H1 (cell line): ENCODE measurements at regions not wholly inside any gene's neighbourhood (a gene's known extent, or its start where the extent isn't known, plus 50 kb on each side); places are given as distances from the start of the nearest gene placed in this dataset.

Experiments
- CTCF ChIA-PET: fragments of 300-600 bp; sonication (Branson Sonifier 250); formaldehyde crosslinking; loops from one replicate; lab custom pipeline; 2021; ENCODE audit not compliant: partially characterized antibody; lab: Charles Lee
- POLR2A ChIA-PET: fragments of 300-600 bp; sonication (Branson Sonifier 250); formaldehyde crosslinking; loops from one replicate; lab custom pipeline; 2021; ENCODE audit warnings: inconsistent platforms; ENCODE audit not compliant: partially characterized antibody; lab: Charles Lee
- DNase-seq, 2 experiments: peaks; one replicate each; pipeline versions ENCODE4 v3.0.0 to v3.0.0-alpha.2; 2010 to 2022; ENCODE audit warnings: low spot score in 2 of 2, low read depth in 1 of 2, mixed read lengths in 1 of 2
- FAIRE-seq: peaks from 2 replicates; lab custom pipeline; 2011; peaks lifted over from hg19 to GRCh38; lab: Jason Lieb, UNC
- H2AFZ ChIP-seq: 2 replicates; pipeline ENCODE4 v1.8.1; 2012; ENCODE audit warnings: low read length, inconsistent platforms
- H2AK5ac ChIP-seq: 2 replicates; pipeline ENCODE4 v1.6.1; 2013; ENCODE audit warnings: low read depth, low read length
- H2BK120ac ChIP-seq: replicated peaks from 2 replicates; pipeline ENCODE3; 2013; ENCODE audit warnings: low read depth, low read length, inconsistent platforms
- H2BK12ac ChIP-seq: 2 replicates; pipeline ENCODE4 v1.6.1; 2013; ENCODE audit warnings: low read depth, low read length
- H2BK15ac ChIP-seq: 2 replicates; pipeline ENCODE4 v1.6.1; 2013; ENCODE audit warnings: low read length
- H2BK20ac ChIP-seq: 2 replicates; pipeline ENCODE4 v1.6.1; 2013; ENCODE audit warnings: low read length
- H2BK5ac ChIP-seq: 2 replicates; pipeline ENCODE4 v1.6.1; 2013; ENCODE audit warnings: low read depth, low read length
- H3K14ac ChIP-seq: 2 replicates; pipeline ENCODE4 v1.6.1; 2013; ENCODE audit warnings: inconsistent platforms; ENCODE audit not compliant: insufficient read length
- H3K18ac ChIP-seq: 2 replicates; pipeline ENCODE4 v1.6.1; 2013; ENCODE audit warnings: low read length; ENCODE audit errors: extremely low read depth
- H3K23ac ChIP-seq: 2 replicates; pipeline ENCODE4 v1.6.1; 2013; ENCODE audit warnings: inconsistent platforms; ENCODE audit not compliant: insufficient read length
- H3K23me2 ChIP-seq: 2 replicates; pipeline ENCODE4 v1.6.1; 2013; ENCODE audit warnings: low read depth, low read length
- H3K27ac ChIP-seq: 2 replicates; pipeline ENCODE4 v1.6.1; 2011; ENCODE audit warnings: low read depth, low read length, inconsistent platforms
- H3K27me3 ChIP-seq, 4 experiments: replicated peaks in 1 of 4; 1 replicate in 1 of 4; 2 replicates in 3 of 4; pipeline versions ENCODE4 v1.6.1 to v1.8.1; 2011 to 2013; ENCODE audit warnings: low read length in 3 of 4, mild to moderate bottlenecking in 3 of 4, inconsistent platforms in 2 of 4, mixed read lengths in 2 of 4, moderate library complexity in 1 of 4; ENCODE audit not compliant: control insufficient read depth in 3 of 4, insufficient read depth in 3 of 4; ENCODE audit errors: extremely low read depth in 1 of 4
- H3K36me3 ChIP-seq, 4 experiments: 2 replicates each; pipeline versions ENCODE4 v1.6.1 to v1.8.1; 2011 to 2013; ENCODE audit warnings: mild to moderate bottlenecking in 4 of 4, low read length in 3 of 4, moderate library complexity in 2 of 4, control low read depth in 1 of 4, inconsistent platforms in 1 of 4; ENCODE audit not compliant: insufficient read depth in 4 of 4, control insufficient read depth in 2 of 4
- H3K4ac ChIP-seq: replicated peaks from 2 replicates; pipeline ENCODE3; 2013; ENCODE audit warnings: low read length, low read depth, mixed read lengths, inconsistent platforms; ENCODE audit not compliant: insufficient read length
- H3K4me1 ChIP-seq, 4 experiments: replicated peaks in 1 of 4; 1 replicate in 1 of 4; 2 replicates in 3 of 4; pipeline versions ENCODE4 v1.6.1 to v1.8.1; 2011 to 2013; ENCODE audit warnings: low read length in 3 of 4, inconsistent platforms in 2 of 4, mixed read lengths in 1 of 4; ENCODE audit not compliant: insufficient read depth in 4 of 4, control insufficient read depth in 3 of 4
- H3K4me2 ChIP-seq, 2 experiments: 2 replicates each; pipeline versions ENCODE4 v1.6.1 to v1.8.1; 2011 to 2013; ENCODE audit warnings: low read depth in 2 of 2, low read length in 2 of 2, control low read depth in 1 of 2, inconsistent platforms in 1 of 2, mild to moderate bottlenecking in 1 of 2; ENCODE audit not compliant: insufficient read depth in 1 of 2
- H3K4me3 ChIP-seq, 4 experiments: fragments of 200-600, 300-600 bp in 1 of 4; sonication (generic), shearing (Covaris generic), sonication (Bioruptor Twin) in 1 of 4; 2 replicates each; pipeline versions ENCODE4 v1.5.1 to v1.8.1; 2011 to 2016; ENCODE audit warnings: low read length in 4 of 4, low read depth in 3 of 4, control low read depth in 2 of 4, inconsistent platforms in 2 of 4, mild to moderate bottlenecking in 2 of 4, mixed read lengths in 1 of 4, moderate library complexity in 1 of 4; ENCODE audit not compliant: insufficient read depth in 2 of 4; ENCODE audit errors: extremely low read depth in 1 of 4
- H3K56ac ChIP-seq: replicated peaks from 2 replicates; pipeline ENCODE3; 2013; ENCODE audit warnings: low read depth, mild to moderate bottlenecking, mixed read lengths, low read length, inconsistent platforms; ENCODE audit not compliant: insufficient read length
- H3K79me1 ChIP-seq: 2 replicates; pipeline ENCODE4 v1.6.1; 2013; ENCODE audit warnings: low read depth, low read length, control low read depth
- H3K79me2 ChIP-seq, 2 experiments: 2 replicates each; pipeline versions ENCODE4 v1.6.1 to v1.8.1; 2012 to 2013; ENCODE audit warnings: low read length in 2 of 2, mild to moderate bottlenecking in 2 of 2, inconsistent platforms in 1 of 2; ENCODE audit not compliant: insufficient read depth in 2 of 2, control insufficient read depth in 1 of 2
- H3K9ac ChIP-seq, 4 experiments: replicated peaks in 1 of 4; 1 replicate in 1 of 4; 2 replicates in 3 of 4; pipeline versions ENCODE4 v1.6.1 to v1.8.1; 2011 to 2013; ENCODE audit warnings: low read depth in 3 of 4, low read length in 3 of 4, control low read depth in 2 of 4, mild to moderate bottlenecking in 2 of 4, moderate library complexity in 2 of 4, inconsistent platforms in 1 of 4; ENCODE audit errors: extremely low read depth in 1 of 4
- H3K9me3 ChIP-seq, 2 experiments: 2 replicates each; pipeline versions ENCODE4 v1.6.1 to v1.8.1; 2012 to 2013; ENCODE audit warnings: mild to moderate bottlenecking in 2 of 2, moderate library complexity in 2 of 2, control low read depth in 1 of 2, inconsistent platforms in 1 of 2, low read depth in 1 of 2, low read length in 1 of 2, mixed read lengths in 1 of 2; ENCODE audit not compliant: insufficient read depth in 2 of 2
- H4K20me1 ChIP-seq, 2 experiments: replicated peaks in 1 of 2; 2 replicates each; pipeline versions ENCODE3 to v1.8.1; 2011 to 2013; ENCODE audit warnings: inconsistent platforms in 2 of 2, low read length in 2 of 2, mild to moderate bottlenecking in 1 of 2; ENCODE audit not compliant: insufficient read depth in 2 of 2, control insufficient read depth in 1 of 2
- H4K5ac ChIP-seq: 2 replicates; pipeline ENCODE4 v1.6.1; 2013; ENCODE audit warnings: low read length, low read depth, mixed read lengths, inconsistent platforms; ENCODE audit not compliant: insufficient read length
- H4K8ac ChIP-seq: 2 replicates; pipeline ENCODE4 v1.8.0; 2013; ENCODE audit warnings: mild to moderate bottlenecking, moderate library complexity, low read length, inconsistent platforms; ENCODE audit not compliant: insufficient read depth; ENCODE audit errors: extremely low read depth
- H4K91ac ChIP-seq: replicated peaks from 2 replicates; pipeline ENCODE3; 2013; ENCODE audit warnings: low read length, mixed read lengths, inconsistent platforms; ENCODE audit not compliant: insufficient read length
- CTCF ChIP-seq, 3 experiments: IDR thresholded peaks; 1 replicate in 2 of 3; 2 replicates in 1 of 3; pipeline versions ENCODE4 v1.5.1 to v1.6.1; 2011; ENCODE audit warnings: low read length in 3 of 3, mild to moderate bottlenecking in 3 of 3, inconsistent platforms in 2 of 3, low read depth in 1 of 3, moderate library complexity in 1 of 3; ENCODE audit not compliant: insufficient read depth in 1 of 3; ENCODE audit errors: control extremely low read depth in 1 of 3
- EP300 ChIP-seq, 2 experiments: IDR thresholded peaks; 1 replicate in 1 of 2; 2 replicates in 1 of 2; pipeline ENCODE4 v1.6.1; 2011 to 2012; ENCODE audit warnings: low read depth in 2 of 2, low read length in 2 of 2, mild to moderate bottlenecking in 2 of 2, borderline replicate concordance in 1 of 2, inconsistent platforms in 1 of 2, moderate library complexity in 1 of 2
- GABPA ChIP-seq: IDR thresholded peaks from 2 replicates; pipeline ENCODE4 v1.6.1; 2011; ENCODE audit warnings: mild to moderate bottlenecking, low read length, moderate library complexity, borderline replicate concordance; ENCODE audit not compliant: insufficient read depth
- KDM5A ChIP-seq: fragments of 200-600 bp; IDR thresholded peaks from 2 replicates; pipeline ENCODE4 v1.7.1; 2012; ENCODE audit warnings: mild to moderate bottlenecking, low read length, inconsistent platforms, mixed read lengths
- MAX ChIP-seq: IDR thresholded peaks from 2 replicates; pipeline ENCODE4 v1.6.1; 2012; ENCODE audit warnings: inconsistent platforms
- POU5F1 ChIP-seq: IDR thresholded peaks from 2 replicates; pipeline ENCODE4 v1.6.1; 2011; ENCODE audit warnings: low read depth, mild to moderate bottlenecking, low read length, moderate library complexity
- SIX5 ChIP-seq: IDR thresholded peaks from 2 replicates; pipeline ENCODE4 v1.6.1; 2011; ENCODE audit warnings: mild to moderate bottlenecking, low read depth, low read length
- SP2 ChIP-seq: IDR thresholded peaks from 2 replicates; pipeline ENCODE4 v1.6.1; 2012; ENCODE audit warnings: mild to moderate bottlenecking, low read length, inconsistent platforms
- WGBS, 2 experiments: shearing (Covaris generic) in 1 of 2; methylation state at CpG; one replicate each; pipeline versions ENCODE4 v1.1.6 to v1.1.7; 2013 to 2015; ENCODE audit warnings: low lambda C conversion rate in 2 of 2, mixed read lengths in 2 of 2, inconsistent platforms in 1 of 2, low coverage in 1 of 2, missing lambda C conversion rate in 1 of 2; ENCODE audit not compliant: insufficient replicate concordance in 2 of 2, insufficient coverage in 1 of 2, insufficient read length in 1 of 2; ENCODE audit errors: extremely low coverage in 1 of 2, missing lambda C conversion rate in 1 of 2; 5-methylcytosine and 5-hydroxymethylcytosine counted together

GRCh38 chr14:97177635-97178034 is 380.5 kb downstream of the VRK1 start:
- H3K9me3 ChIP-seq: peaks cover 3% of the 10 kb centered on the region in 2 experiments; a peak in 1 of 4 replicates
- H3K79me1 ChIP-seq: no peaks in the 10 kb centered on the region
- H4K91ac ChIP-seq: no peak overlapping the region
- H4K5ac ChIP-seq: no peak overlapping the region
- ChIA-PET CTCF (interaction anchor here (1.0 kb wide), 1 partner anchor 81 kb away, joined by 3 read pairs; no protein-coding TSS in a partner anchor), POLR2A (no interaction called here)
- no peak overlapping the region for H2BK5ac ChIP-seq
- no peak overlapping the region for H3K4me3 ChIP-seq
- no peak overlapping the region for H3K14ac ChIP-seq
- H4K20me1 ChIP-seq: no peaks in the 10 kb centered on the region
- FAIRE-seq (no peak), DNase-seq (no peak)
- no peak overlapping the region for H2AFZ ChIP-seq
- no peak overlapping the region for H3K18ac ChIP-seq
- H3K4ac ChIP-seq: no peak overlapping the region
- no peak overlapping the region for H3K56ac ChIP-seq
- WGBS, 2 experiments: 91% methylated on average over 5 of the region's 5 CpGs; no CpG with 5 or more reads in 1 of the 2 experiments
- H2AK5ac ChIP-seq: no peak overlapping the region
- no peaks in the 10 kb centered on the region for H3K27me3 ChIP-seq
- no peak overlapping the region for H2BK20ac ChIP-seq
- H4K8ac ChIP-seq: no peak overlapping the region
- H3K4me1 ChIP-seq: no peaks in the 10 kb centered on the region
- H3K79me2 ChIP-seq: no peaks in the 10 kb centered on the region; a peak in 1 of 4 replicates
- no peak overlapping the region for H2BK15ac ChIP-seq
- no peak overlapping the region for H2BK12ac ChIP-seq
- H3K9ac ChIP-seq: no peak overlapping the region
- no peaks in the 10 kb centered on the region; a peak in 1 of 8 replicates for H3K36me3 ChIP-seq
- no peak overlapping the region for H3K27ac ChIP-seq
- peaks cover 4% of the 10 kb centered on the region; the same call in 1 of the 2 replicates for H3K23me2 ChIP-seq
- no peak overlapping the region for H2BK120ac ChIP-seq
- H3K23ac ChIP-seq: no peak overlapping the region
- H3K4me2 ChIP-seq: no peak overlapping the region
- TF ChIP-seq EP300 (IDR thresholded peaks at IDR 0.05; ENCODE audit: borderline replicate concordance in 1 of 2, low read depth in 2 of 2, low read length in 2 of 2) (no peak), GABPA (no peak), SP2 (no peak), CTCF (IDR thresholded peaks at IDR 0.05; ENCODE audit: control extremely low read depth in 1 of 3, insufficient read depth in 1 of 3, low read depth in 1 of 3, low read length in 3 of 3) (no peak), SIX5 (no peak), MAX (no peak), KDM5A (no peak), POU5F1 (no peak)
